ENCODE measurements at regions not wholly inside any gene's neighbourhood (a gene's known extent, or its start where the extent isn't known, plus 50 kb on each side); places are given as distances from the start of the nearest gene placed in this dataset.

GRCh38 chr2:198774576-198774975, 683.2 kb downstream of the SATB2 start:
- Histone ChIP-seq H3K27me3 (ENCODE audit: control insufficient read depth in 3 of 3, insufficient read depth in 3 of 3, low read length in 2 of 3) (no peaks in the 10 kb centered on the region), H3K9me3 (ENCODE audit: control insufficient read depth in 4 of 4, insufficient read depth in 3 of 4, low read length in 3 of 4) (peaks cover 0 to 4% (median 0%) of the 10 kb centered on the region in 4 donors), H3K4me1 (ENCODE audit: control insufficient read depth in 5 of 5, insufficient read depth in 5 of 5, low read length in 5 of 5) (no peaks in the 10 kb centered on the region), H3K4me3 (no peak overlapping the region), H3K36me3 (ENCODE audit: control insufficient read depth in 4 of 4, insufficient read depth in 4 of 4, low read length in 4 of 4) (no peaks in the 10 kb centered on the region), H3K27ac (ENCODE audit: low read depth in 1 of 2, low read length in 1 of 2) (no peak overlapping the region), H3K9ac (ENCODE audit: insufficient read depth in 1 of 2, low read length in 2 of 2) (no peak overlapping the region)
- TF ChIP-seq CTCF (IDR thresholded peaks at IDR 0.05; ENCODE audit: control extremely low read depth, extremely low read depth): no peak
- ATAC-seq (ENCODE audit: insufficient read depth, low FRiP score) (no peak), DNase-seq (no peak)
- 58 to 69% methylated on average over 2 of the region's 2 CpGs for WGBS, 2 donors

- H3K27ac ChIP-seq (ENCODE audit: low read depth in 1 of 2, low read length in 1 of 2): no peak overlapping the region
- H3K4me1 ChIP-seq (ENCODE audit: control insufficient read depth in 5 of 5, insufficient read depth in 5 of 5, low read length in 5 of 5): no peaks in the 10 kb centered on the region
- H3K4me3 ChIP-seq: no peak overlapping the region
- H3K9ac ChIP-seq (ENCODE audit: insufficient read depth in 1 of 2, low read length in 2 of 2): no peak overlapping the region
- no peaks in the 10 kb centered on the region for H3K27me3 ChIP-seq (ENCODE audit: control insufficient read depth in 3 of 3, insufficient read depth in 3 of 3, low read length in 2 of 3)
- H3K9me3 ChIP-seq (ENCODE audit: control insufficient read depth in 4 of 4, insufficient read depth in 3 of 4, low read length in 3 of 4): no peaks in the 10 kb centered on the region
- DNase-seq (no peak), ATAC-seq (ENCODE audit: insufficient read depth, low FRiP score) (no peak)
- 77 to 87% methylated on average over 5 of the region's 5 CpGs for WGBS, 2 donors
- no peak for TF ChIP-seq CTCF (IDR thresholded peaks at IDR 0.05; ENCODE audit: control extremely low read depth, extremely low read depth)
- H3K36me3 ChIP-seq (ENCODE audit: control insufficient read depth in 4 of 4, insufficient read depth in 4 of 4, low read length in 4 of 4): no peaks in the 10 kb centered on the region
These were observed 690.0 kb downstream of the SATB2 start for GRCh38 chr2:198767694-198768093.

- H3K36me3 ChIP-seq (ENCODE audit: control insufficient read depth in 4 of 4, insufficient read depth in 4 of 4, low read length in 4 of 4): no peaks in the 10 kb centered on the region
- DNase-seq (no peak), ATAC-seq (ENCODE audit: insufficient read depth, low FRiP score) (no peak)
- no peaks in the 10 kb centered on the region for H3K9me3 ChIP-seq (ENCODE audit: control insufficient read depth in 4 of 4, insufficient read depth in 3 of 4, low read length in 3 of 4)
- no peaks in the 10 kb centered on the region for H3K27me3 ChIP-seq (ENCODE audit: control insufficient read depth in 3 of 3, insufficient read depth in 3 of 3, low read length in 2 of 3)
- WGBS, 2 donors: 27 to 69% methylated on average over 1 of the region's 1 CpG
- H3K4me1 ChIP-seq (ENCODE audit: control insufficient read depth in 5 of 5, insufficient read depth in 5 of 5, low read length in 5 of 5): no peaks in the 10 kb centered on the region
- H3K9ac ChIP-seq (ENCODE audit: insufficient read depth in 1 of 2, low read length in 2 of 2): no peak overlapping the region
- TF ChIP-seq CTCF (IDR thresholded peaks at IDR 0.05; ENCODE audit: control extremely low read depth, extremely low read depth): no peak
- H3K27ac ChIP-seq (ENCODE audit: low read depth in 1 of 2, low read length in 1 of 2): no peak overlapping the region
- no peak overlapping the region for H3K4me3 ChIP-seq
These were observed 693.9 kb downstream of the SATB2 start for GRCh38 chr2:198763793-198764192.

GRCh38 chr2:198762441-198762840, 695.3 kb downstream of the SATB2 start:
- ATAC-seq (ENCODE audit: insufficient read depth, low FRiP score) (no peak), DNase-seq (no peak)
- H3K27ac ChIP-seq (ENCODE audit: low read depth in 1 of 2, low read length in 1 of 2): no peak overlapping the region
- WGBS, 2 donors: 65 to 76% methylated on average over 3 of the region's 3 CpGs
- no peaks in the 10 kb centered on the region for H3K36me3 ChIP-seq (ENCODE audit: control insufficient read depth in 4 of 4, insufficient read depth in 4 of 4, low read length in 4 of 4)
- H3K9ac ChIP-seq (ENCODE audit: insufficient read depth in 1 of 2, low read length in 2 of 2): no peak overlapping the region
- no peak for TF ChIP-seq CTCF (IDR thresholded peaks at IDR 0.05; ENCODE audit: control extremely low read depth, extremely low read depth)
- no peaks in the 10 kb centered on the region for H3K4me1 ChIP-seq (ENCODE audit: control insufficient read depth in 5 of 5, insufficient read depth in 5 of 5, low read length in 5 of 5)
- H3K4me3 ChIP-seq: no peak overlapping the region
- no peaks in the 10 kb centered on the region for H3K27me3 ChIP-seq (ENCODE audit: control insufficient read depth in 3 of 3, insufficient read depth in 3 of 3, low read length in 2 of 3)
- no peaks in the 10 kb centered on the region for H3K9me3 ChIP-seq (ENCODE audit: control insufficient read depth in 4 of 4, insufficient read depth in 3 of 4, low read length in 3 of 4)
